Activated T-cell treated with anti-CD3 and anti-CD28 coated beads, Interleukin-2, amount 50 U/mL, for 72 hours (primary cell): ENCODE measurements at regions not wholly inside any gene's neighbourhood (a gene's known extent, or its start where the extent isn't known, plus 50 kb on each side); places are given as distances from the start of the nearest gene placed in this dataset.
A peak's percentile ranks its signal among the peaks of the same experiment; 100 is the strongest.

Experiments
- ATAC-seq, 2 donors: fragments of 150-1000 bp; cut with Tn5 transposase; replicated peaks in 1 of 2; 2 replicates each; pipeline ENCODE4 v1.10.0; 2021; ENCODE audit warnings: moderate library complexity in 2 of 2, mild to moderate bottlenecking in 1 of 2
- DNase-seq, 2 donors: peaks; one replicate each; pipeline ENCODE4 v3.0.0; 2021 to 2022; ENCODE audit warnings: mixed read lengths in 1 of 2
- H3K27ac Mint-ChIP-seq: one replicate; pipeline ENCODE4 v1.8.0; 2022; ENCODE audit warnings: mild to moderate bottlenecking, moderate library complexity, mixed read lengths
- H3K27me3 Mint-ChIP-seq: one replicate; pipeline ENCODE4 v1.8.0; 2022; ENCODE audit warnings: low read depth, mixed read lengths
- H3K36me3 Mint-ChIP-seq, 2 donors: one replicate each; pipeline ENCODE4 v1.8.0; 2022; ENCODE audit warnings: mixed read lengths in 2 of 2, mild to moderate bottlenecking in 1 of 2; ENCODE audit not compliant: insufficient read depth in 2 of 2
- H3K4me1 Mint-ChIP-seq: one replicate; pipeline ENCODE4 v1.8.0; 2022; ENCODE audit warnings: low read depth, mixed read lengths
- H3K4me3 Mint-ChIP-seq, 2 donors: one replicate each; pipeline ENCODE4 v1.8.0; 2022; ENCODE audit warnings: mild to moderate bottlenecking in 2 of 2, mixed read lengths in 2 of 2, moderate library complexity in 2 of 2
- H3K9me3 Mint-ChIP-seq, 2 donors: one replicate each; pipeline ENCODE4 v1.8.0; 2022; ENCODE audit warnings: mixed read lengths in 2 of 2

GRCh38 chr20:20847814-20848213, 135.4 kb upstream of the RALGAPA2 start:
- no peak for DNase-seq
- Mint-ChIP-seq H3K27ac (no peak overlapping the region), H3K9me3 (no peaks in the 10 kb centered on the region), H3K36me3 (no peaks in the 10 kb centered on the region), H3K4me1 (no peaks in the 10 kb centered on the region), H3K4me3 (no peak overlapping the region), H3K27me3 (no peaks in the 10 kb centered on the region)
- no peak for ATAC-seq

GRCh38 chr20:20843982-20844381, 131.5 kb upstream of the RALGAPA2 start:
- Mint-ChIP-seq H3K9me3 (no peaks in the 10 kb centered on the region), H3K27me3 (no peaks in the 10 kb centered on the region), H3K4me3 (no peak overlapping the region), H3K4me1 (no peaks in the 10 kb centered on the region), H3K27ac (no peak overlapping the region), H3K36me3 (no peaks in the 10 kb centered on the region)
- ATAC-seq: no peak
- no peak for DNase-seq

GRCh38 chr20:20839771-20840170, 127.3 kb upstream of the RALGAPA2 start:
- Mint-ChIP-seq H3K9me3 (no peaks in the 10 kb centered on the region), H3K36me3 (no peaks in the 10 kb centered on the region), H3K4me3 (no peak overlapping the region), H3K27me3 (peaks cover 7% of the 10 kb centered on the region), H3K4me1 (no peaks in the 10 kb centered on the region), H3K27ac (no peak overlapping the region)
- no peak for ATAC-seq
- DNase-seq: no peak

GRCh38 chr20:20837574-20838021, 125.2 kb upstream of the RALGAPA2 start:
- Mint-ChIP-seq H3K27me3 (peaks cover 16% of the 10 kb centered on the region), H3K9me3 (no peaks in the 10 kb centered on the region), H3K4me3 (no peak overlapping the region), H3K4me1 (no peaks in the 10 kb centered on the region), H3K27ac (no peak overlapping the region), H3K36me3 (no peaks in the 10 kb centered on the region)
- ATAC-seq (peak in 1 of 2 donors; percentile 46), DNase-seq (peak; percentile 49 to 52)

- Mint-ChIP-seq H3K4me3 (no peak overlapping the region), H3K36me3 (no peaks in the 10 kb centered on the region), H3K27ac (no peak overlapping the region), H3K27me3 (peaks cover 16% of the 10 kb centered on the region), H3K9me3 (no peaks in the 10 kb centered on the region), H3K4me1 (no peaks in the 10 kb centered on the region)
- ATAC-seq (no peak), DNase-seq (no peak)
These were observed 124.4 kb upstream of the RALGAPA2 start for GRCh38 chr20:20836836-20837235.

GRCh38 chr20:20835897-20836296, 123.5 kb upstream of the RALGAPA2 start:
- Mint-ChIP-seq H3K36me3 (no peaks in the 10 kb centered on the region), H3K27me3 (peaks cover 16% of the 10 kb centered on the region), H3K4me3 (no peak overlapping the region), H3K27ac (no peak overlapping the region), H3K9me3 (no peaks in the 10 kb centered on the region), H3K4me1 (no peaks in the 10 kb centered on the region)
- ATAC-seq: no peak
- no peak for DNase-seq

GRCh38 chr20:20834008-20834407, 121.6 kb upstream of the RALGAPA2 start:
- Mint-ChIP-seq H3K9me3 (no peaks in the 10 kb centered on the region), H3K27me3 (peaks cover 16% of the 10 kb centered on the region), H3K27ac (no peak overlapping the region), H3K4me1 (no peaks in the 10 kb centered on the region), H3K4me3 (no peak overlapping the region), H3K36me3 (no peaks in the 10 kb centered on the region)
- ATAC-seq: no peak
- DNase-seq: no peak

GRCh38 chr20:20832715-20833114, 120.3 kb upstream of the RALGAPA2 start:
- no peak overlapping the region for H3K4me3 Mint-ChIP-seq
- ATAC-seq (no peak), DNase-seq (no peak)
- H3K4me1 Mint-ChIP-seq: no peaks in the 10 kb centered on the region
- no peak overlapping the region for H3K27ac Mint-ChIP-seq
- H3K9me3 Mint-ChIP-seq: no peaks in the 10 kb centered on the region
- H3K27me3 Mint-ChIP-seq: peaks cover 16% of the 10 kb centered on the region
- H3K36me3 Mint-ChIP-seq: no peaks in the 10 kb centered on the region

GRCh38 chr20:20831794-20832193, 119.3 kb upstream of the RALGAPA2 start:
- Mint-ChIP-seq H3K36me3 (no peaks in the 10 kb centered on the region), H3K27ac (no peak overlapping the region), H3K9me3 (no peaks in the 10 kb centered on the region), H3K4me1 (no peaks in the 10 kb centered on the region), H3K4me3 (no peak overlapping the region), H3K27me3 (peaks cover 15% of the 10 kb centered on the region)
- no peak for DNase-seq
- no peak for ATAC-seq

- no peak for DNase-seq
- no peaks in the 10 kb centered on the region for H3K9me3 Mint-ChIP-seq
These were observed 117.2 kb upstream of the RALGAPA2 start for GRCh38 chr20:20829681-20830080.

GRCh38 chr20:20827992-20828597, 115.7 kb upstream of the RALGAPA2 start:
- Mint-ChIP-seq H3K9me3 (no peaks in the 10 kb centered on the region), H3K4me1 (peaks cover 5% of the 10 kb centered on the region), H3K27me3 (peaks cover 20% of the 10 kb centered on the region), H3K4me3 (no peak overlapping the region), H3K27ac (no peak overlapping the region), H3K36me3 (no peaks in the 10 kb centered on the region)
- DNase-seq: no peak
- no peak for ATAC-seq

More at GRCh38 chr20:20829681-20830080, 117.2 kb upstream of the RALGAPA2 start:
- no peak overlapping the region for H3K27ac Mint-ChIP-seq
- no peak overlapping the region for H3K4me3 Mint-ChIP-seq
- H3K4me1 Mint-ChIP-seq: peaks cover 3% of the 10 kb centered on the region
- peaks cover 28% of the 10 kb centered on the region for H3K27me3 Mint-ChIP-seq
- H3K36me3 Mint-ChIP-seq: no peaks in the 10 kb centered on the region
- no peak for ATAC-seq

- peaks cover 5% of the 10 kb centered on the region for H3K4me1 Mint-ChIP-seq
- H3K27me3 Mint-ChIP-seq: peaks cover 29% of the 10 kb centered on the region
- H3K9me3 Mint-ChIP-seq: no peaks in the 10 kb centered on the region
- no peak overlapping the region for H3K4me3 Mint-ChIP-seq
- DNase-seq (peak; percentile 63 to 64), ATAC-seq (peak; percentile 54 to 65)
- no peak overlapping the region for H3K27ac Mint-ChIP-seq
- H3K36me3 Mint-ChIP-seq: no peaks in the 10 kb centered on the region
These were observed 112.6 kb upstream of the RALGAPA2 start for GRCh38 chr20:20824924-20825584.

GRCh38 chr20:20823476-20823881, 111.0 kb upstream of the RALGAPA2 start:
- Mint-ChIP-seq H3K36me3 (no peaks in the 10 kb centered on the region), H3K9me3 (no peaks in the 10 kb centered on the region), H3K27me3 (peaks cover 31% of the 10 kb centered on the region), H3K4me1 (peaks cover 5% of the 10 kb centered on the region), H3K27ac (no peak overlapping the region), H3K4me3 (no peak overlapping the region)
- ATAC-seq (no peak), DNase-seq (no peak)
